HG03060 (cell line): ENCODE measurements at regions not wholly inside any gene's neighbourhood (a gene's known extent, or its start where the extent isn't known, plus 50 kb on each side); places are given as distances from the start of the nearest gene placed in this dataset.
A peak's percentile ranks its signal among the peaks of the same experiment; 100 is the strongest.

Experiments used
- ATAC-seq: cut with Tn5 transposase; IDR thresholded peaks from one replicate; pipeline ENCODE4 v1.9.1; 2021; ENCODE audit warnings: low read depth, moderate number of reproducible peaks; ENCODE audit not compliant: unreplicated experiment

DNA sequence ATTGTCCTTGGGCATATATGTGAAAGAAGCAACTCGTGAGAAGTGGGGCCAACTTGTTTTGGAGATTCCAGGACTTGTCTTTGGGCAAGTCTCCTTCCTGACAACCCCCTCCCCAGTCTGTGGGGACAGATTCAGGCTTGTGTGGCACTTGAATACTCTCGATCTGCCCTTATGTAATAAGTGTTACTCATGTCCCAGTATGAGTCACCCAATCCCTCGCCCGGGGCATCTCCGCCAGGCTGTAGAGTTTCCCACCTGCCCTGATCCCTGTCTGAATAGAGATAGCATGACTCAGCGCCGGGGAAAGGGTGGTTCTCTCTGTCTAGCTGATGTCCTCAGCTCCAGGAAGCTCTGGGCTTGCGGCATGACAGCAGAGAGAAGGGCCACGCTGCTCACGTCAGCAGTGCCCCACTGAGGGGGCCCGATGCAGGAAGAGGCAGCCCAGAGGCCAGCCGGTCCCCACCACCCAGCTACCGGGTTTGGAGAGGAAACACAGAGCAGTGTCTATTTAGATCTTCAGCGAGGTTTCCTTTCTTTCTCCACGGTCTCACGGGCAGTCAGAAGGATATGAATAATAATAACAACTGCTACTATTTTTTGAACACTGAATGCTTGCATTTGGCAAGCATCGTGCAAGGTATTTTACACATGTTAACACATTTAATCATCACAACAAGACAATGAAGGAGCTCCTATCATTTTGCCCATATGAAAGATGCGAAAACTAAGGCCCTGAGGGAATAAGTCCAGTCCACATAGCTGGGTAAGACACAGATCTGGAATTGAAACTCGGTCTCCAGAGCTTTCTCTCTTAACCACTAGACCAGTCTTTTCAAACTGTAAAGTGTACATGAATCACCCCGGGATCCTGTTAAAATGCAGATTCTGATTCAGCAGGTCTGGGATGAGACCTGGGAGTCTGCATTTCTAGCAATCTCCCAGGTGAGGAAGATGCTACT is 426.7 kb upstream of the MAF start:
- peak; percentile 78 for ATAC-seq

DNA sequence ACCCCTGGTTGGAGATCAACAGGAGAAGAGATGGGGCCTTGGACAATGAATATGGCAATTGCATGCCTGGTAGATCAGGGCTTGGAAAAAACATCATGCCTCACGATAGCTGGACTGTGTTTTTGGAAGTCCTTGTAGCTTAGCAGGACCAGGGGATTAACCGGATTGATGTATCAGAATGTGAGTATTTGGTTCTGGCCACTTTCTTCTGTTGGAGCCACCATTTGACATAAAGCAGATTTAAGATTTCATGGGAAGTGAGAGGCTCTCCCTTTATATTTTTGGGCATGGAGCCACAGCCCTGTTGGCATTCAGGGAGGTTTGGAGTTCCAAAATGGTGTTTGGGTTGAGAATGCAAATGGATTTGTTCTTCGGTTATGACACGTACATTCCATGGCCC is 424.7 kb upstream of the MAF start:
- no peak for ATAC-seq

DNA sequence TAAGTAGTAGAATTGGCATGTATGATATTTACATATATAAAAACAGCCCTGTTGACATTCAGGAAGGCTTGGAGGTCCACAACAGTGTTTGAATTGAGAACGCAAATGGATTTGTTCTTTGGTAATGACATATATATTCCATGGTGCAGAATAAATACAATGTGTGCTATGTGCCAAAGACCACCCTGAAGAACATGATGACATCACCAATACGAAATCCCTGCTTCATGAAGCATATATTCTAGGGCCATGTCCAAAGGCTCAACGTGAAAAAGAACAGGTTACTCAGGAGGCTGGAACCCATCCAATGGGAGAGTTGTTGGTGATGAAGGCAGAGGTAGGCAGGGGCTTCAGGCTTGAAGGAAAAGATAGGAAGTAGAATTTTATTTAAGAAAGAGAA is 423.9 kb upstream of the MAF start:
- no peak for ATAC-seq

DNA sequence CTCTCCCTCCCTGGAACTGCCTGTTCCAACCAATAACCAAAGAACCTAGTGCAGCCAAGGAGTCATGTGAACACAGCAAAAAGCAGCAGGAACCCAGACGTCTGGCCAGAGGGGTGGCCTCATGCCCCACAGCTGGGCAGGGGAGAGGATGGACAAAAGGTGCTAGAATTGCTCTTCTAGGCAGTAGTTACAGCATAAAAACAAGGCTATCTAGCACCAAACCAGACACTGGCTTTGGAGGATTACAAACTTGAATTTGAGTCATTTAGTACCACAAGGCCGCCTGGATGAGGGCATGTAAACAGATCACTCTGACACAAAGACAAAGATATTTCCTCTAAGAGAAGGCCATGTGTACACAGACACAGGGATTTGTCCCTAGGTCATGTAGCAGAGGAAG is 423.3 kb upstream of the MAF start:
- ATAC-seq = no peak

DNA sequence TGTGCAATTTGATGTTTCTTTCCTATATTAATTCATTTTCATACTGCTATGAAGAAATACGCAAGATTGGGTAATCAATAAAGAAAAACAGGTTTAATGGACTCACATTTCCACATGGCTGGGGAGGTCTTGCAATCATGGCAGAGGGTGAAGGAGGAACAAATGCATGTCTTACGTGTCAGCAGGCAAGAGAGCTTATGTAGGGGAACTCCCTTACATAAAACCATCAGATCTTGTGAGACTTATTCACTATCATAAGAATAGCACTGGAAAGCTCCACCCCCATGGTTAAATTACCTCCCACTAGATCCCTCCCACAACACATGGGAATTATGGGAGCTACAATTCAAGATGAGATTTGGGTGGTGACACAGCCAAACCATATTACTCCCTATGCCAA is 418.9 kb upstream of the MAF start:
- ATAC-seq = no peak

DNA sequence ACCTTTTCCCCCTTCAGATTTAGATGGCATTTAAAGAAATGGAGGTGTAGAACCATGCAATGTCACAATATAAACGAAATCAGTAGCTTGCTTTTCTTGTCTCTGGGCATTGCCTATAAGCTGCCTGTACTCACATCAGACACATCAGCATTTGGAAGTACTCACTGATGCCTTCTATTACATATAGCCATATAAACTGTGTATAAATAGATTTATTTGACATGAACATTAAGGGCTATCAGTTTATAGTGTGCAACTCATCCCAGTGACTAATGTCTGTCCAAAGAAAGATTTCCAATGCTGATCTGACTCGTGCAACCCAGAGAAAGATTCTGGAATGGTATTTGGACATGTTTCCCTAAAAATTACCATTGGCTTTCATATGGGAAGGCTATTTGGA is 417.9 kb upstream of the MAF start:
- ATAC-seq = no peak

DNA sequence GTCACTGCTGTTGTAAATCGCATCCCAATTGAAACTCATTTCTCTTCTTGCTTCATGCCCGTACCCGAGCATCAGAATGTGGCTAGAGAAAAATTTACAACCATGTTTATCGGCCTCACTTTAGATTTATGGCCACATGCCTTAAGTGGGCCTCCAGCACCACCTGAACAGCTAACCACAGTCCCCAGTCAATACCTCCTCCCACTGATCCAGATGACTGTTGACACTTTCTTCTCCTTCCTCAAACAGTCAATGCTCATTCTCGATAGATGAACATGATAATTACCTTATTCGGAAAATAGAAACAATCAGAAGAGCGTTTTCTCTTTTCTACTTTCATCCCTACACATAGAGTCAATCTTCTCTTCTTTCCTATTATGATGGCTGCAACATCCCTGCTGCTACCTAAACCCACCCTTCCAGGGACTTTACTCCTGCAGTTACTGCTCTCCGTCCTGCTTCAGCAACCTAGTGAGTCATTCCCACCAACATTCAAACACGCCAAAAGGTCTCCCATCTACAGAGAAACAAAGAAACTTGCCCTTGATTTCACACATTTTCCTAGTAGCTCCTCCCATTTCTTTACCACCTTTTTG is 416.3 kb upstream of the MAF start:
- ATAC-seq = no peak

DNA sequence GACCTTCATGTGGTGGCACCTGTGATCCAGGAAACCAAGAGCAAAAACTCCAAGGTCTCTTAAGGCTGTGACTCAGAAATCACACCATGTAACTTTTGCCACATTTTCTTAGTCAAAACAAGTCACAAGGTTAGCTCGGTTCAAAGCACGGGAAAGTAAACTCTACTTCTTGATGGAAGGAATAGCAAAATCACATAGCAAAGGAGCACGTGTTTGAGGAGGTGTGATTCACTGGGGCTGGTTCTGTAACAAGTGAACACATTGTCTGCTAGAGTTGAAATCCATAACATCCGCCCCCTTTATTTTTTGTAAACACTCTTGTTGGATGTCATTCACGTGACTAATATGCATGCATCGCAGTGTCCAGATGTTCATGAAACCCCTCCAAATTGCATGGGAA is 415.0 kb upstream of the MAF start:
- no peak for ATAC-seq

DNA sequence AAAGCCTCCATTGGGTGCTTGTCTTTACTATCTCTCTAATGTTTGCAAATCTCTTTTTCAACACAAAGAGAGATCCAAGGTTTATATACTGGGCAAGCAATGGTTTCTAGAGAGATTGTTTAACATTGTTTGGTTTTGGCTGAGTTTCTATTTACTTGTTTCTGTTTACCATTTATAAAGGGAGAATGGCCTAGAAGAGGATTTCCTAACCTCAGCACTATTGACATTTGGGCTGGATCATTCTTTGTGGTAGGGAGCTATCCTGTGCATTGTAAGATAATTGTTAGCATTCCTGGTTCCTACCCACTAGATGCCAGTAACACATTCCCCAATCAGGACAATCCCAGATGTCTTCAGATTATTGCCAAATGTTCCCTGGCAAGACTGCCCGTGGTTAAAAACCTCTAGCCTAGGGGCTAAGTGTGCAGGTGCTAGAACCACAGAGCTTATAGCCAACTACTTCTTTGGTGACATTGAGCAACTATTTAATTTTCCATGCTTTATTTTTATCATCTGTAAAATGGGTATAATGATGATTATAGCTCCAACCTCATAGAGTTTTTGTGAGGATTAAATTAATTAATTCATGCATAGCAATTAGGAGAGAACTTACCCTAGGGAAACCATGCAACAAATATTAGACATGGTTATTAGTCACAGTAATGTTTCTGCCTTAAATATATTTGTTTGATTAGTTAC is 413.9 kb upstream of the MAF start:
- no peak for ATAC-seq

DNA sequence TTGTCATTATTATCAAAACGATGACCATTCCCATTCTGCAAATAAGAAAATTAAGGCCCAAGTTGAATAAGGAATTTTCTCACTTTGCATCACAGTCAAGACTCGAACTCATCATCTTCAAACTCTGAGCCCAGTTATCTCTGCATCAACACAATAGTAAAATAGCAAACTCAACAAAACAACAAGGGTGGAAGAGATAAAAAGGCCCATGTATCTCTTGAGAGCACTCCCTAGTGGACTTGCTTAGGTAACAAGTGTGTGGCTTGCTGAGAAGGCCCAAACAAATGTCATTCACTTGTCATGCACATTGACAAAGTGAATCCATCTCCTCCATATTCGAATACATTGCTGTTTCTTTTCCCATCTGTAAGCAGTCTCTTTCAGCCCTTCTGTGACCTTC is 412.0 kb upstream of the MAF start:
- no peak for ATAC-seq

DNA sequence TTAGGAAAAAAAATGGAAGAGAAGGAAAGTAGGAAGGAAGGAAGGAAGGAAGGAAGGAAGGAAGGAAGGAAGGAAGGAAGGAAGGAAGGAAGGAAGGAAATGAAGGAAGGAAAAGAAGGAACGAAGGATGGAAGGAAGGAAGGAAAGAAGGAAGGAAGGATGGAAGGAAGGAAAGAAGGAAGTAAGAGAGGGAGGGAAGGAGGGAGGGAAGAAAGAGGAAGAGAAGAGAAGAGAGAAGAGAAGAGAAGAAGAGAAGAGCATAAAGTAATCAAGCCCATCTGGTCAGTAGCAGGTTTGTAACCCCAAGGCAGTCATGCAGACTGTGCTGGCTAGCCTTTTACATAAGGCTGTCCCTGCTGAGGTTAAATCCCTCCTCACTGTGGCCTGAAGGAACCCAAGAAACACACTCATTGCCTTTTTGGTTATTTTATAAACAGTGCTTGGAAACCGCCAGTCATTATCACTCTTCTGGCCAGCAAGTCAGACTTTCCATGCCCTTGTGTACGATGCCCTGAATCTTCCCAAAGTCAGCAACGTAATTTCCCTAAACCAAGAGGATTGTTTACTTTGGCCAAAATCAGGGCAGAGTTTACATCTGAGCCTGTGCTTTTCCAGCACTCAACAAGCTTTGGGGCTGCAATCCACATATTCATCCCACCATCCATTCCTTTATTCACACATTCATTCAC is 409.6 kb upstream of the MAF start:
- no peak for ATAC-seq

DNA sequence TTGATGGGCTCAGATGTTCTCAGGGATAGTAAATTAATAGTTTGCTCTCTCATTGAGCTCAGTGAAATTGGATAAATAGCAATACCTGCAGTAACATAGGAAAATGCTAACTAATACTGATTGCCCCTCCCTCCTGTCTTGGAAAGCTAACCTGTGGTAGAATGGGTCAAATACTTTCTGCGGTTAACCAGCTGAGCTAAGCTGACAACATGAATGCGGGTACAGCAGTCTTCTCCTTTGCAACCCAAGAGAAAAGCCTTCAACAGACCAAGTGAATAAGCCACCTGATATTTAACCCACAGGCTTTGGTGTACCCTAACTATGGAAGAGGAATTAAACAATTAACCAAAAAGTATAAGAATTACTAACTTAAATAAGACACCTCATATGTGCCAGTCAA is 408.3 kb upstream of the MAF start:
- ATAC-seq = no peak

DNA sequence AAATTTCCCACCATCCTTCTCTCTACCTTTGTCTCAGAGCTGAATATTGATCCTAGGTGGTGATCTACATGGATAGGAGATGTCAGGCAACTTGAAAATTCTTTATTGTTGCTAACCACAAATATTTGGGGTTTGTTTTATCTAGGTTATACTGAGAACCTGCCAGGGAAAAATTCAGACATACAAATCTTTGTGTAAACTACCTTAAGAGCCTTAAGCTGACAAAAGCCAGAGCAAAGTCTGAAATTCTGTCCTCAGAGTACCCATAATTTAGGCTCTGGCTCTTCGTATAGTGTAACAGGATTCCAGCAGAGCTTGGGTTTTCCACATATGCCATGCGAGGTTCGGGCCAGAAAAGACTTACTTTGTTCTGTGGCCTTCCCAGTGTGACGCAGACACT is 406.7 kb upstream of the MAF start:
- no peak for ATAC-seq

DNA sequence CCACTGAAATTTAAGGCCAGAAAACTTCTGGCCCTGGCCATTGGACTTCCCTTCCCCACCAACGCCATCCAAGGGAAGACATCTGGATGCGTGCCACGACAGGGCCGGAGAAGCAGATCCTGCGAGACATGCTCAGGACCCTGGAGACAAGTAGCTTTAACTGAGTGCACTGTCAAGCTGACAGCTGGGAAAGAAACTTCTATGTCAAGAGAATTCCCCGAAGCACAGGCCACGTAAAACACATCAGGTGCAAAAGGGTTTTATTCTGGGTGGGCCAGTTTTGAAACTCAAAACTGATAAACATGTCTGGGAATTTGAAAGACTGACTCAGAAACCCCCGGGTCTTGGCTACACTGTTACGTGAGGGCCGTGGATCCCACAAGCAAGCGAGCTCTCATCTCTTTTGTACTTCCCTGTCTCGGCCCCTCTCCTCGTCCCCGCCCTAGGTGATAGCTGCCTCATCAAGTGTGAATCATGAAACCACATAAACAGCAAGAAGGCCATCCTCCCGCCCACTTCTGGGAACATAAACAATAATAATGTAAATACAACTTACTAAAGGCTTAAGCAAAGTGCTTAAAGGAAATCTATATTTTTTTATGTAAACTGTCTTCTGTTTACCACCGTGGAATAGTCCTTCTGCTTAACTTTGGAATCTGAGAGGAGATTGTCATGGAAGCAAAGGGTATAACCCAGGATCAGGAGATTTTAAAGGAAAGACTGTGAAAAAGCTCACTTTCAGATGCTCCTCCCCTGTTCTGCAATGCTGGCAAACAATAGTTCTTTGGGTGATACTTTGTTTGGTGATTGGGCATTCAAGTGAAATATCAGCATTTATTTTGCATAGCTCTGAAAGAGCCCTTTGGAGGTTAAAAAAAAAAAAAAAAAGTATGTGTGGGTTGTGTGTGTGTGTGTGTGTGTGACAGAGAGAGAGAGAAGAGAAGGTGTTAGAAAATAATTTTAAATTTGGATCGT is 406.0 kb upstream of the MAF start:
- ATAC-seq = no peak

DNA sequence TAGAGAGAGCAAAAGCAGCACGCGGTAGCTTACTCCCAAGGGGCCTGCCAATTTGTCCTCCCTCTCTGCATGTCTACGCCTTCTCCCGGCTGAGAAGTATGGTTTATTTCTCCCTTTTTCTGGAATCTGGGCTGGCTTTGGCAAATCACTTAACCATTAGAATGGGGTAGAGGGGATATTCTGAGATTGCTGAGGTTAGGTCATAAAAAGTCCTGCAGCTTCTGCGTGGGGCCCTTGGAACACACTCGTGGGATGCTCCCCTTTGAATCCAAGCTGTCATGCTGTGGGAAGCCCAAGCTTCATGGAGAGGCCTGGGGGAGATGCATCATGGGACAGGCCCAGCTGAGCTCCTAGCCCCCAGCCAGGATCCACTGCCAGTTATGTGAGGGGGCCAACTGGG is 403.6 kb upstream of the MAF start:
- ATAC-seq = no peak

DNA sequence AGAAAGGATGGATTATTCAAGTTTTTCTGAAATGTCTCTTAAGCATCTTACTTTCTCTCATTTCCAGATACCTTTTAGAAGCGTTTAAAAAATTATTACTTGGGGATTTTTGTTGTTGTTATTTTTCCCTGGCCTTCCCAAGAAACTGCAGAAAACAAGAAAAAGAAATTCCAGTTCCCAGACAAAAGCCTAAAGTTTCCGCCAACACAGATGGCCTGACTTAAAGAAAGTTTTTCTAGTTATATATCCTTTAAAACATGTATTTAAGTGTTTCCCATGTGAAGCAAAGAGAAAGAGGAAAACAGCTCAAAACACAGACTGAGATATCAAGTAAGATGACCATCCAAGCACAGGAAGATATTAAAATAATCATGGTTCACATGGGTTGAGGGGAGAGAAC is 401.7 kb upstream of the MAF start:
- no peak for ATAC-seq

DNA sequence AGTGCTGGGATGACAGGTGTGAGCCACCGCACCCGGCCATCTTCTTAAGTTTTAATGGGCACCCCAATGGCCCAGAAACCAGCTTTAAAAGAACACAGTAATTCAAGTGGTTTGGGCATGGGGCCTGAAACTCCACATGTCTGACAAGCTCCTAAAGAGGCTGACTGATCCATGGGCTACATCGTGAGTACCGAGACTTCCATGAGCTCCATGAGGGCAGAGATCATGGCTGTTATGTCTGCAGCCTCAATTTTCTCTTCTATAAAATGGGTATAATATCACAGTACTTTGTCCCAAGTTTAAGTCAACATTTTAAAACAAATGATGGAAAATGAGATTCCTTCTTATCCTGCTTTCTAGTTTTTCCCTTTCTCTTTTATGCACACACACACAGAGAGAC is 397.6 kb upstream of the MAF start:
- no peak for ATAC-seq

DNA sequence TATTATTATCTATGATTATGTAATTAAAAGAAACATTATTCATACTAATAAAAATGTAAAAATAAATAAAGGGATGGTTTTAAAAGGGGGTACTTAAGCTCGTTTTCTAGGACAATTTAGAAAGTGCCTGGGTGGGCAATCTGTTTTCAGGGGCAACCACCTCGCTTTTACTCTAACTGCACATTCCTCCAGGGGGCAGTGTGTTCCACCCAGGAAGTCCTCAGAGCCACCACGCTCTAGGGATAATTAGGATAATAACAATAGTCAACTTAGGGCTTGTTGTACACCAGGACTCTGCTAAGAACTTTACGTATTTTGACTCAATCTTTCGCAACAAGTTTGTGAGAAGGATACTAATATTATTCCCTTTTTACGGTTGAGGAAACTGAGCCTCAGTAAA is 396.7 kb upstream of the MAF start:
- no peak for ATAC-seq

DNA sequence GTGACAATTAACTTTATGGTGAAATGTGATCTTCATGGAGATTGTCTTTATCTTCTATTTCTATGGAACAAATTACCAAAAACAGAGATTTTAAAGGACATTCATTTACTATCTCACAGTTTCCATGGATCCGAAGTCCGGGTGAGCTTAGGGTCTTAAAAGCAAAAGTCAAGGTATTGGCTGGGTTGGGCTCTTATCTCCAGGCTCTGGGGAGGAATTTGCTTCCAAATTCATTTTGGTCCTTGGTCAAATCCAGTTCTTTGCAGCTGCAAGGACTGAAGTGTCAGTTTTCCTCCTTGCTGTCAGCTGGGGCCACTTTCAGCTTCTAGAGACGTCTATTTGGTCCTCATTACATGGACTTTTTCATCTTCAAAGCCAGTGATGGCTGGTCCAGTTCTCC is 395.8 kb upstream of the MAF start:
- ATAC-seq = no peak

DNA sequence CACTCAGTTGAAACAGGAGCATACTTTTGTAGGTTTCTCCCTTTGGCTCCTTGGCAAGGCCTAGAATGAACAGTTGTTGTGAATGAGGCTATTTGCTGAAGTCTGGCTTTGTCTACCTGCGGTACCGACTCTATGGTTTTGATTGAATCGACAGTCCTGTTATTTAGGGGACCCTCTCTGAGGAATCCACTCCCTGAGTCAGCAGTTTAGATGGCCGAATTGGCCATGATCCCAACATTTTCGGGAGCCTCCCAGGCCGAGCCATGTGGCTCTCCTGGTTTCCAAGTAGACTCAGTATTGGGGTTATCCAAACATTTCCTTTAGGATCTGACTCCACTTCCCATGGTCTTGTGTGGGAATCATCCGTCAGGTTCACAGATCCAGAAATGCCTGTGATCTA is 394.8 kb upstream of the MAF start:
- no peak for ATAC-seq
